Upper lobe of left lung (tissue), 6 donors: ENCODE measurements at regions not wholly inside any gene's neighbourhood (a gene's known extent, or its start where the extent isn't known, plus 50 kb on each side); places are given as distances from the start of the nearest gene placed in this dataset.
A peak's percentile ranks its signal among the peaks of the same experiment; 100 is the strongest.

Experiments used
- ATAC-seq, 2 donors: fragments of 200-7000 bp; cut with Tn5 transposase; one replicate each; pipeline ENCODE4 v1.9.1; 2022; ENCODE audit warnings: mild to moderate bottlenecking in 2 of 2, moderate library complexity in 2 of 2; ENCODE audit not compliant: low FRiP score in 2 of 2
- DNase-seq, 2 donors: peaks; one replicate each; pipeline ENCODE4 v3.0.0-alpha.2; 2019 to 2020
- H3K27ac ChIP-seq, 4 donors: fragments of 200-600 bp; sonication (generic); one replicate each; pipeline ENCODE4 v1.5.1; 2016 to 2019
- H3K27me3 ChIP-seq, 4 donors: fragments of 200-600 bp; sonication (generic); one replicate each; pipeline ENCODE4 v1.5.1; 2017 to 2019
- H3K36me3 ChIP-seq, 4 donors: fragments of 200-600 bp; sonication (generic); one replicate each; pipeline ENCODE4 v1.5.1; 2016 to 2019
- H3K4me1 ChIP-seq, 4 donors: fragments of 200-600 bp; sonication (generic); one replicate each; pipeline ENCODE4 v1.5.1; 2018 to 2019
- H3K4me3 ChIP-seq, 4 donors: fragments of 200-600 bp; sonication (generic); one replicate each; pipeline ENCODE4 v1.5.1; 2017 to 2019; ENCODE audit warnings: mild to moderate bottlenecking in 2 of 4, moderate library complexity in 1 of 4
- H3K9me3 ChIP-seq, 4 donors: fragments of 200-600 bp; sonication (generic); one replicate each; pipeline ENCODE4 v1.5.1; 2018 to 2019
- CTCF ChIP-seq, 6 experiments: fragments of 450-650 bp in 4 of 6; fragments of 200-600 bp in 2 of 6; sonication (generic) in 2 of 6; IDR thresholded peaks; one replicate each; pipeline ENCODE4 v1.5.1; 2016 to 2019; ENCODE audit warnings: antibody characterized with exemption in 6 of 6
- EP300 ChIP-seq, 4 donors: sonication (generic); formaldehyde crosslinking; IDR thresholded peaks; one replicate each; pipeline ENCODE4 v1.5.1; 2017; ENCODE audit warnings: antibody characterized with exemption in 4 of 4, control low read depth in 2 of 4
- POLR2A ChIP-seq, 4 donors: fragments of 450-650 bp; IDR thresholded peaks; one replicate each; pipeline ENCODE4 v1.5.1; 2016 to 2017; ENCODE audit warnings: antibody characterized with exemption in 4 of 4, mild to moderate bottlenecking in 2 of 4
- POLR2AphosphoS5 ChIP-seq, 2 donors: sonication (generic); formaldehyde crosslinking; IDR thresholded peaks; one replicate each; pipeline ENCODE4 v1.5.1; 2017; ENCODE audit warnings: antibody characterized with exemption in 2 of 2
- WGBS, 2 donors: methylation state at CpG; one replicate each; pipeline ENCODE4 v1.1.5; 2017 to 2018; 5-methylcytosine and 5-hydroxymethylcytosine counted together
- donor health status: DM: no; HTN: no; CAD: no; lungs with moderate emphysema.
- donor health status: DM: no; HTN: yes; CAD: no; lungs with severe emphysema.

- DNase-seq (no peak), ATAC-seq (peak in 1 of 2 donors; percentile 63)
- Histone ChIP-seq H3K9me3 (no peaks in the 10 kb centered on the region), H3K27ac (peak overlapping the region; percentile 0 to 60 (median 22)), H3K36me3 (no peaks in the 10 kb centered on the region), H3K4me3 (no peak overlapping the region), H3K27me3 (no peaks in the 10 kb centered on the region), H3K4me1 (peaks cover 0 to 8% (median 2%) of the 10 kb centered on the region in 4 donors)
- 71 to 72% methylated on average over 11 of the region's 11 CpGs for WGBS, 2 donors
- no peak for TF ChIP-seq EP300 (IDR thresholded peaks at IDR 0.05)
- no peak for TF ChIP-seq CTCF (IDR thresholded peaks at IDR 0.05)
- no peak for TF ChIP-seq POLR2A (IDR thresholded peaks at IDR 0.05)
- no peak for TF ChIP-seq POLR2AphosphoS5 (IDR thresholded peaks at IDR 0.05)
Measured at GRCh38 chr10:4678023-4678950, 147.7 kb upstream of the AKR1E2 start.

GRCh38 chr10:4677296-4678021, 148.5 kb upstream of the AKR1E2 start:
- H3K27me3 ChIP-seq, result no peaks in the 10 kb centered on the region
- H3K9me3 ChIP-seq, result no peaks in the 10 kb centered on the region
- peak in 1 of 2 donors; percentile 8 for TF ChIP-seq POLR2AphosphoS5 (IDR thresholded peaks at IDR 0.05)
- peak in 1 of 4 donors; percentile 86 for TF ChIP-seq EP300 (IDR thresholded peaks at IDR 0.05)
- no peak for TF ChIP-seq POLR2A (IDR thresholded peaks at IDR 0.05)
- ATAC-seq (peak; percentile 63 to 83), DNase-seq (no peak)
- no peak overlapping the region for H3K4me3 ChIP-seq
- H3K27ac ChIP-seq, result peak overlapping the region; percentile 0 to 60 (median 22)
- H3K36me3 ChIP-seq, result no peaks in the 10 kb centered on the region
- WGBS, 2 donors, result 48 to 60% methylated on average over 5 of the region's 5 CpGs
- peaks cover 0 to 8% (median 2%) of the 10 kb centered on the region in 4 donors for H3K4me1 ChIP-seq

GRCh38 chr10:4676566-4676965, 149.4 kb upstream of the AKR1E2 start:
- 81 to 96% methylated on average over 3 of the region's 3 CpGs for WGBS, 2 donors
- H3K27ac ChIP-seq, result no peak overlapping the region

GRCh38 chr10:4675808-4676207, 150.2 kb upstream of the AKR1E2 start:
- H3K4me3 ChIP-seq, result no peak overlapping the region
- H3K9me3 ChIP-seq, result no peaks in the 10 kb centered on the region
- H3K36me3 ChIP-seq, result no peaks in the 10 kb centered on the region
- no peak overlapping the region for H3K27ac ChIP-seq
- ATAC-seq, result no peak
- H3K4me1 ChIP-seq, result peaks cover 0 to 8% (median 2%) of the 10 kb centered on the region in 4 donors
- no peak for DNase-seq
- no peaks in the 10 kb centered on the region for H3K27me3 ChIP-seq
- TF ChIP-seq EP300 (IDR thresholded peaks at IDR 0.05) (no peak), POLR2AphosphoS5 (IDR thresholded peaks at IDR 0.05) (no peak), CTCF (IDR thresholded peaks at IDR 0.05) (no peak), POLR2A (IDR thresholded peaks at IDR 0.05) (no peak)

More at GRCh38 chr10:4676566-4676965, 149.4 kb upstream of the AKR1E2 start:
- Histone ChIP-seq H3K9me3 (no peaks in the 10 kb centered on the region), H3K27me3 (no peaks in the 10 kb centered on the region), H3K4me1 (peaks cover 0 to 8% (median 2%) of the 10 kb centered on the region in 4 donors), H3K4me3 (no peak overlapping the region), H3K36me3 (no peaks in the 10 kb centered on the region)
- TF ChIP-seq POLR2A (IDR thresholded peaks at IDR 0.05) (no peak), EP300 (IDR thresholded peaks at IDR 0.05) (no peak), CTCF (IDR thresholded peaks at IDR 0.05) (no peak), POLR2AphosphoS5 (IDR thresholded peaks at IDR 0.05) (no peak)
- no peak for ATAC-seq
- DNase-seq, result no peak
